ENCODE measurements at regions not wholly inside any gene's neighbourhood (a gene's known extent, or its start where the extent isn't known, plus 50 kb on each side); places are given as distances from the start of the nearest gene placed in this dataset.

GRCh38 chr6:95767897-95768463, 190.6 kb downstream of the MANEA start:
- TF ChIP-seq POLR2A (IDR thresholded peaks at IDR 0.05) = no peak
- TF ChIP-seq CTCF (IDR thresholded peaks at IDR 0.05) = no peak
- TF ChIP-seq EP300 (IDR thresholded peaks at IDR 0.05) = no peak
